ENCODE measurements at regions not wholly inside any gene's neighbourhood (a gene's known extent, or its start where the extent isn't known, plus 50 kb on each side); places are given as distances from the start of the nearest gene placed in this dataset.

GRCh38 chrY:8570384-8570783 is 766.9 kb upstream of the TSPY4 start:
- TF ChIP-seq POLR2A (IDR thresholded peaks at IDR 0.05) = no peak
- peak in 1 of 3 donors; percentile 58 for TF ChIP-seq POLR2AphosphoS5 (IDR thresholded peaks at IDR 0.05)
- no peaks in the 10 kb centered on the region for H3K9me3 ChIP-seq
- intact Hi-C loops (cut with DNase I; ENCODE audit: low total_unique reads) = no loop called here
- no peaks in the 10 kb centered on the region for H3K27me3 ChIP-seq
- H3K4me3 ChIP-seq = no peak overlapping the region
- no peak overlapping the region for H3K27ac ChIP-seq
- no peak for DNase-seq
- no peaks in the 10 kb centered on the region for H3K36me3 ChIP-seq
- H3K4me1 ChIP-seq = peaks cover 0 to 8% (median 0%) of the 10 kb centered on the region in 4 donors

- Histone ChIP-seq H3K27me3 (no peaks in the 10 kb centered on the region), H3K36me3 (no peaks in the 10 kb centered on the region), H3K4me1 (peaks cover 0 to 8% (median 0%) of the 10 kb centered on the region in 4 donors), H3K9me3 (no peaks in the 10 kb centered on the region), H3K27ac (no peak overlapping the region), H3K4me3 (no peak overlapping the region)
- intact Hi-C loops (cut with DNase I; ENCODE audit: low total_unique reads) = no loop called here
- no peak for DNase-seq
- WGBS, 5 donors = 56 to 64% (median 58%) methylated on average over 2 of the region's 2 CpGs; no CpG with 5 or more reads in 2 of the 5 donors
- TF ChIP-seq CTCF (IDR thresholded peaks at IDR 0.05) (no peak), POLR2AphosphoS5 (IDR thresholded peaks at IDR 0.05) (no peak), POLR2A (IDR thresholded peaks at IDR 0.05) (no peak), EP300 (IDR thresholded peaks at IDR 0.05) (no peak)
These were observed 764.3 kb upstream of the TSPY4 start for GRCh38 chrY:8572916-8573315.

DNA sequence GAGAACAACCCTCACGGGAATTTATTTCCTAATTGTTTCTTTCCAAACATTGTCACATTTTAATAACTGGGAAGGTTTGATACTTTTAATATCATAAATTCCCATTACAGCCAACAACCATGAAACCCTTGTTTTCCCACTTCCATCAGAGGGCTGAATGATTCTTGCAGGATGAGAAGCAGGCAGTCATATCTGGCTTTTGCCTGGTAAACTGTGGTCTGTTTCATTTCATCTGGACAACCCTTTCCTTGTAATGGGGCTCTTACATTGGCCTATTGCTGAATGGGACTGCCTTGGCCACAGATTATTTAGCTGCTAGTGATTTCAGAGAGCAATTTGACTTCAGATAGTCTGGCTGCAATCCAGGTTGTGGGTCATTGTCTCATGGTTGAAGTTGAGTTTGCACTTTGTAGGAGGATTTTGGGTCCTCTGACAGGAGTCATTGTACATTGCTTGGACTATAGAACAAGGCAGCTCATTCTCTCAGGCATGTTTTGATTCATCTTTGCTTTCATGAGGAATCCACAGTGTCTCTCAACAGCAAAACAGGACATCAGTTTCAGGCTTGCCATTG is 754.9 kb upstream of the TSPY4 start:
- WGBS, 5 donors = 54 to 68% (median 67%) methylated on average over 1 of the region's 1 CpG; no CpG with 5 or more reads in 2 of the 5 donors
- no peak overlapping the region for H3K4me3 ChIP-seq

GRCh38 chrY:8583191-8583590 is 754.1 kb upstream of the TSPY4 start:
- no peak overlapping the region for H3K27ac ChIP-seq
- no peaks in the 10 kb centered on the region for H3K27me3 ChIP-seq
- H3K4me3 ChIP-seq = no peak overlapping the region
- H3K36me3 ChIP-seq = no peaks in the 10 kb centered on the region
- H3K4me1 ChIP-seq = no peaks in the 10 kb centered on the region
- intact Hi-C loops (cut with DNase I; ENCODE audit: low total_unique reads) = no loop called here
- no peak for DNase-seq
- TF ChIP-seq CTCF (IDR thresholded peaks at IDR 0.05) = no peak
- TF ChIP-seq POLR2A (IDR thresholded peaks at IDR 0.05) = no peak
- no peak for TF ChIP-seq EP300 (IDR thresholded peaks at IDR 0.05)
- TF ChIP-seq POLR2AphosphoS5 (IDR thresholded peaks at IDR 0.05) = no peak
- WGBS, 5 donors = 68 to 78% (median 75%) methylated on average over 4 of the region's 4 CpGs; no CpG with 5 or more reads in 2 of the 5 donors
- no peaks in the 10 kb centered on the region for H3K9me3 ChIP-seq

More for the DNA sequence above, 754.9 kb upstream of the TSPY4 start:
- no peak for DNase-seq
- Histone ChIP-seq H3K4me1 (no peaks in the 10 kb centered on the region), H3K27me3 (no peaks in the 10 kb centered on the region), H3K36me3 (no peaks in the 10 kb centered on the region), H3K9me3 (no peaks in the 10 kb centered on the region), H3K27ac (no peak overlapping the region)
- intact Hi-C loops (cut with DNase I; ENCODE audit: low total_unique reads) = no loop called here
- no peak for TF ChIP-seq POLR2AphosphoS5 (IDR thresholded peaks at IDR 0.05)
- no peak for TF ChIP-seq EP300 (IDR thresholded peaks at IDR 0.05)
- TF ChIP-seq POLR2A (IDR thresholded peaks at IDR 0.05) = no peak
- TF ChIP-seq CTCF (IDR thresholded peaks at IDR 0.05) = no peak

- H3K4me3 ChIP-seq = no peak overlapping the region
- no peaks in the 10 kb centered on the region for H3K9me3 ChIP-seq
- 43 to 52% methylated on average over 2 of the region's 2 CpGs; no CpG with 5 or more reads in 3 of the 5 donors for WGBS, 5 donors
- intact Hi-C loops (cut with DNase I; ENCODE audit: low total_unique reads) = no loop called here
- H3K27me3 ChIP-seq = no peaks in the 10 kb centered on the region
- no peaks in the 10 kb centered on the region for H3K4me1 ChIP-seq
- no peak for DNase-seq
- H3K36me3 ChIP-seq = no peaks in the 10 kb centered on the region
- TF ChIP-seq POLR2A (IDR thresholded peaks at IDR 0.05) (no peak), POLR2AphosphoS5 (IDR thresholded peaks at IDR 0.05) (no peak), EP300 (IDR thresholded peaks at IDR 0.05) (no peak), CTCF (IDR thresholded peaks at IDR 0.05) (no peak)
- no peak overlapping the region for H3K27ac ChIP-seq
These were observed 746.6 kb upstream of the TSPY4 start for GRCh38 chrY:8590641-8591040.

All from stomach (tissue), 8 donors.